ENCODE measurements at regions not wholly inside any gene's neighbourhood (a gene's known extent, or its start where the extent isn't known, plus 50 kb on each side); places are given as distances from the start of the nearest gene placed in this dataset.

GRCh38 chr12:87775051-87775450 is 254.2 kb downstream of the C12orf50 start:
- no peak overlapping the region for H3K4me3 ChIP-seq
- no peaks in the 10 kb centered on the region for H3K27me3 ChIP-seq
- no peak for DNase-seq
- no peaks in the 10 kb centered on the region for H3K9me3 ChIP-seq
- no peaks in the 10 kb centered on the region for H3K36me3 ChIP-seq

- Histone ChIP-seq H3K36me3 (no peaks in the 10 kb centered on the region), H3K4me3 (no peak overlapping the region), H3K9me3 (no peaks in the 10 kb centered on the region), H3K27me3 (no peaks in the 10 kb centered on the region)
- DNase-seq, result no peak
Measured at GRCh38 chr12:87772401-87772800, 256.8 kb downstream of the C12orf50 start.

GRCh38 chr12:87768501-87769287 is 260.5 kb downstream of the C12orf50 start:
- DNase-seq, result no peak
- Histone ChIP-seq H3K9me3 (no peaks in the 10 kb centered on the region), H3K36me3 (no peaks in the 10 kb centered on the region), H3K4me3 (no peak overlapping the region), H3K27me3 (no peaks in the 10 kb centered on the region)

- no peak for DNase-seq
- Histone ChIP-seq H3K9me3 (no peaks in the 10 kb centered on the region), H3K36me3 (no peaks in the 10 kb centered on the region), H3K4me3 (no peak overlapping the region), H3K27me3 (no peaks in the 10 kb centered on the region)
Measured at GRCh38 chr12:87766044-87766443, 263.2 kb downstream of the C12orf50 start.

- no peaks in the 10 kb centered on the region for H3K9me3 ChIP-seq
- H3K36me3 ChIP-seq, result no peaks in the 10 kb centered on the region
- no peaks in the 10 kb centered on the region for H3K27me3 ChIP-seq
- DNase-seq, result no peak
- H3K4me3 ChIP-seq, result no peak overlapping the region
Measured at GRCh38 chr12:87760943-87761342, 268.3 kb downstream of the C12orf50 start.

- Histone ChIP-seq H3K27me3 (no peaks in the 10 kb centered on the region), H3K36me3 (no peaks in the 10 kb centered on the region), H3K4me3 (no peak overlapping the region), H3K9me3 (no peaks in the 10 kb centered on the region; the same call in 1 of the 2 replicates)
- no peak for DNase-seq
Measured at GRCh38 chr12:87758271-87758670, 270.9 kb downstream of the C12orf50 start.

GRCh38 chr12:87756721-87757120 is 272.5 kb downstream of the C12orf50 start:
- H3K27me3 ChIP-seq, result no peaks in the 10 kb centered on the region
- H3K9me3 ChIP-seq, result no peaks in the 10 kb centered on the region; the same call in 1 of the 2 replicates
- no peaks in the 10 kb centered on the region for H3K36me3 ChIP-seq
- no peak overlapping the region for H3K4me3 ChIP-seq
- no peak for DNase-seq

- peak; percentile 54 for DNase-seq
- Histone ChIP-seq H3K36me3 (no peaks in the 10 kb centered on the region), H3K4me3 (no peak overlapping the region), H3K9me3 (no peaks in the 10 kb centered on the region; the same call in 1 of the 2 replicates), H3K27me3 (no peaks in the 10 kb centered on the region)
Measured at GRCh38 chr12:87756111-87756510, 273.1 kb downstream of the C12orf50 start.

- no peak overlapping the region for H3K4me3 ChIP-seq
- DNase-seq, result no peak
- no peaks in the 10 kb centered on the region for H3K27me3 ChIP-seq
- H3K9me3 ChIP-seq, result no peaks in the 10 kb centered on the region
- H3K36me3 ChIP-seq, result no peaks in the 10 kb centered on the region
Measured at GRCh38 chr12:87728931-87729593, 300.1 kb downstream of the C12orf50 start.

GRCh38 chr12:87720967-87721366 is 308.2 kb downstream of the C12orf50 start:
- H3K4me3 ChIP-seq, result no peak overlapping the region
- H3K9me3 ChIP-seq, result no peaks in the 10 kb centered on the region
- no peaks in the 10 kb centered on the region for H3K27me3 ChIP-seq
- DNase-seq, result no peak
- H3K36me3 ChIP-seq, result no peaks in the 10 kb centered on the region

GRCh38 chr12:87704374-87704773 is 324.8 kb downstream of the C12orf50 start:
- DNase-seq, result no peak
- no peaks in the 10 kb centered on the region for H3K36me3 ChIP-seq
- H3K9me3 ChIP-seq, result no peaks in the 10 kb centered on the region
- no peaks in the 10 kb centered on the region for H3K27me3 ChIP-seq
- no peak overlapping the region for H3K4me3 ChIP-seq

- no peak overlapping the region for H3K4me3 ChIP-seq
- DNase-seq, result no peak
- no peaks in the 10 kb centered on the region for H3K9me3 ChIP-seq
- no peaks in the 10 kb centered on the region for H3K27me3 ChIP-seq
- no peaks in the 10 kb centered on the region for H3K36me3 ChIP-seq
Measured at GRCh38 chr12:87690236-87690810, 338.9 kb downstream of the C12orf50 start.

GRCh38 chr12:87689196-87689595 is 340.0 kb downstream of the C12orf50 start:
- no peaks in the 10 kb centered on the region for H3K9me3 ChIP-seq
- no peaks in the 10 kb centered on the region for H3K27me3 ChIP-seq
- DNase-seq, result no peak
- H3K4me3 ChIP-seq, result no peak overlapping the region
- no peaks in the 10 kb centered on the region for H3K36me3 ChIP-seq

GRCh38 chr12:87687362-87687761 is 341.8 kb downstream of the C12orf50 start:
- peak; percentile 44 for DNase-seq
- H3K9me3 ChIP-seq, result no peaks in the 10 kb centered on the region
- H3K36me3 ChIP-seq, result no peaks in the 10 kb centered on the region
- no peaks in the 10 kb centered on the region for H3K27me3 ChIP-seq
- H3K4me3 ChIP-seq, result no peak overlapping the region

- no peak for DNase-seq
- Histone ChIP-seq H3K4me3 (no peak overlapping the region), H3K9me3 (no peaks in the 10 kb centered on the region), H3K36me3 (no peaks in the 10 kb centered on the region), H3K27me3 (no peaks in the 10 kb centered on the region)
Measured at GRCh38 chr12:87685696-87686095, 343.5 kb downstream of the C12orf50 start.

- Histone ChIP-seq H3K36me3 (no peaks in the 10 kb centered on the region), H3K4me3 (no peak overlapping the region), H3K9me3 (no peaks in the 10 kb centered on the region), H3K27me3 (no peaks in the 10 kb centered on the region)
- DNase-seq, result peak; percentile 53
Measured at GRCh38 chr12:87679251-87679650, 349.9 kb downstream of the C12orf50 start.

- DNase-seq, result no peak
- H3K36me3 ChIP-seq, result no peaks in the 10 kb centered on the region
- H3K27me3 ChIP-seq, result no peaks in the 10 kb centered on the region
- no peaks in the 10 kb centered on the region for H3K9me3 ChIP-seq
- H3K4me3 ChIP-seq, result no peak overlapping the region
Measured at GRCh38 chr12:87678453-87678852, 350.7 kb downstream of the C12orf50 start.

GRCh38 chr12:87676731-87677130 is 352.5 kb downstream of the C12orf50 start:
- Histone ChIP-seq H3K4me3 (no peak overlapping the region), H3K9me3 (no peaks in the 10 kb centered on the region), H3K27me3 (no peaks in the 10 kb centered on the region), H3K36me3 (no peaks in the 10 kb centered on the region)
- DNase-seq, result no peak

All from MG63 (cell line).